NCI-H187 treated with DMSO at 0.1 percent for 48 hours (cell line): ENCODE measurements at regions not wholly inside any gene's neighbourhood (a gene's known extent, or its start where the extent isn't known, plus 50 kb on each side); places are given as distances from the start of the nearest gene placed in this dataset.
"Not testable (repeated sequence)": the region's sequence is repeated elsewhere in the genome, so short reads cannot be mapped to it uniquely, and the experiment has no call there.

Source experiments
- DNase-seq: peaks from one replicate; lab custom pipeline; 2025; lab: John Stamatoyannopoulos, UW

- no peak for DNase-seq
Observed at GRCh38 chr14:39666386-39666785, 234.2 kb upstream of the FBXO33 start.

- no peak for DNase-seq
Observed at GRCh38 chr14:39665075-39665475, 232.8 kb upstream of the FBXO33 start.

GRCh38 chr14:39664646-39665045, 232.4 kb upstream of the FBXO33 start:
- no peak for DNase-seq

GRCh38 chr14:39641224-39641623, 209.0 kb upstream of the FBXO33 start:
- DNase-seq = no peak

- not testable (repeated sequence) for DNase-seq
Observed at GRCh38 chr14:39639009-39639408, 206.8 kb upstream of the FBXO33 start.

- DNase-seq = no peak
Observed at GRCh38 chr14:39628087-39628486, 195.9 kb upstream of the FBXO33 start.

GRCh38 chr14:39626589-39627576, 194.7 kb upstream of the FBXO33 start:
- no peak for DNase-seq

GRCh38 chr14:39621678-39622077, 189.4 kb upstream of the FBXO33 start:
- DNase-seq = no peak

- no peak for DNase-seq
Observed at GRCh38 chr14:39621223-39621622, 189.0 kb upstream of the FBXO33 start.

GRCh38 chr14:39617537-39617936, 185.3 kb upstream of the FBXO33 start:
- no peak for DNase-seq

GRCh38 chr14:39615352-39615751, 183.1 kb upstream of the FBXO33 start:
- no peak for DNase-seq

GRCh38 chr14:39614297-39614923, 182.2 kb upstream of the FBXO33 start:
- no peak for DNase-seq

- no peak for DNase-seq
Observed at GRCh38 chr14:39609119-39609518, 176.9 kb upstream of the FBXO33 start.

GRCh38 chr14:39607978-39608377, 175.7 kb upstream of the FBXO33 start:
- no peak for DNase-seq

GRCh38 chr14:39603942-39604341, 171.7 kb upstream of the FBXO33 start:
- no peak for DNase-seq

- DNase-seq = no peak
Observed at GRCh38 chr14:39593377-39593776, 161.1 kb upstream of the FBXO33 start.

GRCh38 chr14:39592116-39592789, 160.0 kb upstream of the FBXO33 start:
- DNase-seq = no peak

GRCh38 chr14:39589882-39590281, 157.6 kb upstream of the FBXO33 start:
- not testable (repeated sequence) for DNase-seq

GRCh38 chr14:39582028-39582654, 149.9 kb upstream of the FBXO33 start:
- no peak for DNase-seq

GRCh38 chr14:39581474-39581873, 149.2 kb upstream of the FBXO33 start:
- no peak for DNase-seq

GRCh38 chr14:39580696-39581095, 148.5 kb upstream of the FBXO33 start:
- no peak for DNase-seq

- DNase-seq = no peak
Observed at GRCh38 chr14:39576736-39577135, 144.5 kb upstream of the FBXO33 start.
